Naive thymus-derived CD8-positive, alpha-beta T cell (primary cell): ENCODE measurements at regions not wholly inside any gene's neighbourhood (a gene's known extent, or its start where the extent isn't known, plus 50 kb on each side); places are given as distances from the start of the nearest gene placed in this dataset.

Experiments used
- ATAC-seq, 2 donors: fragments of 150-1000 bp; cut with Tn5 transposase in 1 of 2; sonication (Bioruptor Pico), chemical (Tn5 transposase) in 1 of 2; 1 replicate in 1 of 2; 2 replicates in 1 of 2; pipeline ENCODE4 v1.10.0; 2021; ENCODE audit warnings: mild to moderate bottlenecking in 2 of 2, moderate library complexity in 2 of 2
- POLR2A ChIA-PET: fragments of 350-600 bp; sonication (Branson Sonifier 250); formaldehyde crosslinking; loops from one replicate; lab custom pipeline; 2021; ENCODE audit warnings: antibody characterized with exemption; lab: Charles Lee
- DNase-seq, 10 donors: peaks; one replicate each; pipeline versions ENCODE4 v3.0.0 to v3.0.0-alpha.2; 2020 to 2022
- H3K27ac Mint-ChIP-seq, 10 donors: one replicate each; pipeline ENCODE4 v1.8.0; 2020 to 2022; ENCODE audit warnings: mild to moderate bottlenecking in 10 of 10, mixed read lengths in 10 of 10, moderate library complexity in 4 of 10, inconsistent platforms in 1 of 10
- H3K27me3 Mint-ChIP-seq, 5 donors: one replicate each; pipeline ENCODE4 v1.8.0; 2021 to 2022; ENCODE audit warnings: mixed read lengths in 5 of 5
- H3K36me3 Mint-ChIP-seq, 3 donors: one replicate each; pipeline ENCODE4 v1.8.0; 2020 to 2022; ENCODE audit warnings: mixed read lengths in 3 of 3, mild to moderate bottlenecking in 2 of 3, inconsistent platforms in 1 of 3
- H3K4me1 Mint-ChIP-seq, 4 donors: one replicate each; pipeline ENCODE4 v1.8.0; 2021 to 2022; ENCODE audit warnings: mixed read lengths in 4 of 4
- H3K4me3 Mint-ChIP-seq, 10 donors: one replicate each; pipeline ENCODE4 v1.8.0; 2020 to 2022; ENCODE audit warnings: mild to moderate bottlenecking in 10 of 10, mixed read lengths in 10 of 10, moderate library complexity in 6 of 10, inconsistent platforms in 1 of 10
- H3K9me3 Mint-ChIP-seq, 9 donors: one replicate each; pipeline ENCODE4 v1.8.0; 2020 to 2022; ENCODE audit warnings: mixed read lengths in 9 of 9, mild to moderate bottlenecking in 3 of 9, inconsistent platforms in 1 of 9, moderate library complexity in 1 of 9

GRCh38 chr10:94213001-94213530 lies 149.7 kb downstream of the NOC3L start:
- no peak for ATAC-seq
- H3K4me3 Mint-ChIP-seq, result no peak overlapping the region
- no peak for DNase-seq
- POLR2A ChIA-PET, result no interaction called here
- no peaks in the 10 kb centered on the region for H3K36me3 Mint-ChIP-seq
- H3K9me3 Mint-ChIP-seq, result peaks cover 0 to 4% (median 0%) of the 10 kb centered on the region in 9 donors
- no peak overlapping the region for H3K27ac Mint-ChIP-seq
- peaks cover 3 to 23% (median 12%) of the 10 kb centered on the region in 5 donors for H3K27me3 Mint-ChIP-seq
- H3K4me1 Mint-ChIP-seq, result no peaks in the 10 kb centered on the region

- Mint-ChIP-seq H3K4me3 (no peak overlapping the region), H3K9me3 (peaks cover 0 to 4% (median 0%) of the 10 kb centered on the region in 9 donors), H3K27ac (no peak overlapping the region), H3K27me3 (peaks cover 3 to 23% (median 12%) of the 10 kb centered on the region in 5 donors), H3K36me3 (no peaks in the 10 kb centered on the region), H3K4me1 (no peaks in the 10 kb centered on the region)
- ATAC-seq (no peak), DNase-seq (no peak)
- POLR2A ChIA-PET, result no interaction called here
Measured at GRCh38 chr10:94213980-94214379, 148.8 kb downstream of the NOC3L start.

GRCh38 chr10:94214481-94214893 lies 148.3 kb downstream of the NOC3L start:
- POLR2A ChIA-PET, result no interaction called here
- Mint-ChIP-seq H3K27ac (no peak overlapping the region), H3K4me3 (no peak overlapping the region), H3K4me1 (no peaks in the 10 kb centered on the region), H3K27me3 (peaks cover 3 to 23% (median 12%) of the 10 kb centered on the region in 5 donors), H3K36me3 (no peaks in the 10 kb centered on the region), H3K9me3 (peaks cover 0 to 4% (median 0%) of the 10 kb centered on the region in 9 donors)
- ATAC-seq, result no peak
- DNase-seq, result no peak

GRCh38 chr10:94216201-94216600 lies 146.5 kb downstream of the NOC3L start:
- Mint-ChIP-seq H3K27me3 (peaks cover 3 to 23% (median 12%) of the 10 kb centered on the region in 5 donors), H3K9me3 (peaks cover 0 to 4% (median 0%) of the 10 kb centered on the region in 9 donors), H3K36me3 (no peaks in the 10 kb centered on the region), H3K4me3 (no peak overlapping the region), H3K27ac (no peak overlapping the region), H3K4me1 (no peaks in the 10 kb centered on the region)
- ATAC-seq (no peak), DNase-seq (no peak)
- POLR2A ChIA-PET, result no interaction called here

- ATAC-seq (no peak), DNase-seq (no peak)
- H3K36me3 Mint-ChIP-seq, result no peaks in the 10 kb centered on the region
- H3K4me1 Mint-ChIP-seq, result no peaks in the 10 kb centered on the region
- POLR2A ChIA-PET, result no interaction called here
- no peak overlapping the region for H3K4me3 Mint-ChIP-seq
- peaks cover 0 to 4% (median 0%) of the 10 kb centered on the region in 9 donors for H3K9me3 Mint-ChIP-seq
- no peak overlapping the region for H3K27ac Mint-ChIP-seq
- peaks cover 3 to 23% (median 12%) of the 10 kb centered on the region in 5 donors for H3K27me3 Mint-ChIP-seq
Measured at GRCh38 chr10:94217411-94217810, 145.3 kb downstream of the NOC3L start.

- POLR2A ChIA-PET, result no interaction called here
- DNase-seq (no peak), ATAC-seq (no peak)
- Mint-ChIP-seq H3K36me3 (no peaks in the 10 kb centered on the region), H3K4me3 (no peak overlapping the region), H3K9me3 (peaks cover 0 to 2% (median 0%) of the 10 kb centered on the region in 9 donors), H3K4me1 (no peaks in the 10 kb centered on the region), H3K27ac (no peak overlapping the region), H3K27me3 (peaks cover 2 to 22% (median 7%) of the 10 kb centered on the region in 5 donors)
Measured at GRCh38 chr10:94218493-94219183, 144.1 kb downstream of the NOC3L start.

- Mint-ChIP-seq H3K27me3 (peaks cover 2 to 15% (median 7%) of the 10 kb centered on the region in 5 donors), H3K9me3 (peaks cover 0 to 2% (median 0%) of the 10 kb centered on the region in 9 donors), H3K4me3 (no peak overlapping the region), H3K36me3 (no peaks in the 10 kb centered on the region), H3K4me1 (no peaks in the 10 kb centered on the region), H3K27ac (no peak overlapping the region)
- no peak for ATAC-seq
- no peak for DNase-seq
- POLR2A ChIA-PET, result no interaction called here
Measured at GRCh38 chr10:94219829-94220228, 142.9 kb downstream of the NOC3L start.

- peaks cover 0 to 10% (median 4%) of the 10 kb centered on the region in 5 donors for H3K27me3 Mint-ChIP-seq
- ATAC-seq, result no peak
- POLR2A ChIA-PET, result no interaction called here
Measured at GRCh38 chr10:94220717-94221116, 142.0 kb downstream of the NOC3L start.

GRCh38 chr10:94223702-94224370 lies 138.9 kb downstream of the NOC3L start:
- ATAC-seq (no peak), DNase-seq (no peak)
- H3K36me3 Mint-ChIP-seq, result no peaks in the 10 kb centered on the region
- peaks cover 0 to 19% (median 2%) of the 10 kb centered on the region in 5 donors for H3K27me3 Mint-ChIP-seq
- no peak overlapping the region for H3K27ac Mint-ChIP-seq
- no peak overlapping the region for H3K4me3 Mint-ChIP-seq
- POLR2A ChIA-PET, result no interaction called here
- H3K9me3 Mint-ChIP-seq, result no peaks in the 10 kb centered on the region
- no peaks in the 10 kb centered on the region for H3K4me1 Mint-ChIP-seq

More at GRCh38 chr10:94220717-94221116, 142.0 kb downstream of the NOC3L start:
- no peaks in the 10 kb centered on the region for H3K4me1 Mint-ChIP-seq
- H3K4me3 Mint-ChIP-seq, result no peak overlapping the region
- H3K9me3 Mint-ChIP-seq, result no peaks in the 10 kb centered on the region
- H3K27ac Mint-ChIP-seq, result no peak overlapping the region
- H3K36me3 Mint-ChIP-seq, result no peaks in the 10 kb centered on the region
- DNase-seq, result no peak

GRCh38 chr10:94224656-94225055 lies 138.1 kb downstream of the NOC3L start:
- H3K36me3 Mint-ChIP-seq, result no peaks in the 10 kb centered on the region
- no peaks in the 10 kb centered on the region for H3K4me1 Mint-ChIP-seq
- DNase-seq, result no peak
- ATAC-seq, result no peak
- POLR2A ChIA-PET, result no interaction called here
- H3K27ac Mint-ChIP-seq, result no peak overlapping the region
- H3K9me3 Mint-ChIP-seq, result peaks cover 0 to 2% (median 0%) of the 10 kb centered on the region in 9 donors
- peaks cover under 1 to 19% (median 2%) of the 10 kb centered on the region in 5 donors for H3K27me3 Mint-ChIP-seq
- H3K4me3 Mint-ChIP-seq, result no peak overlapping the region

- no peak overlapping the region for H3K27ac Mint-ChIP-seq
- no peaks in the 10 kb centered on the region for H3K4me1 Mint-ChIP-seq
- ATAC-seq (no peak), DNase-seq (no peak)
- H3K36me3 Mint-ChIP-seq, result no peaks in the 10 kb centered on the region
- H3K9me3 Mint-ChIP-seq, result peaks cover 0 to 6% (median 0%) of the 10 kb centered on the region in 9 donors
- POLR2A ChIA-PET, result no interaction called here
- H3K4me3 Mint-ChIP-seq, result no peak overlapping the region
- H3K27me3 Mint-ChIP-seq, result peaks cover 0 to 19% (median 4%) of the 10 kb centered on the region in 5 donors
Measured at GRCh38 chr10:94225589-94225988, 137.2 kb downstream of the NOC3L start.

- peaks cover 0 to 6% (median 0%) of the 10 kb centered on the region in 9 donors for H3K9me3 Mint-ChIP-seq
- no peaks in the 10 kb centered on the region for H3K4me1 Mint-ChIP-seq
- DNase-seq (no peak), ATAC-seq (no peak)
- H3K27me3 Mint-ChIP-seq, result peaks cover 0 to 15% (median 6%) of the 10 kb centered on the region in 5 donors
- H3K36me3 Mint-ChIP-seq, result no peaks in the 10 kb centered on the region
- no peak overlapping the region for H3K27ac Mint-ChIP-seq
- H3K4me3 Mint-ChIP-seq, result no peak overlapping the region
- POLR2A ChIA-PET, result no interaction called here
Measured at GRCh38 chr10:94230134-94230785, 132.5 kb downstream of the NOC3L start.
